Retinal pigment epithelial cell (primary cell): ENCODE measurements at regions not wholly inside any gene's neighbourhood (a gene's known extent, or its start where the extent isn't known, plus 50 kb on each side); places are given as distances from the start of the nearest gene placed in this dataset.
A peak's percentile ranks its signal among the peaks of the same experiment; 100 is the strongest.

Experiments used
- DNase-seq: peaks from one replicate; pipeline ENCODE4 v3.0.0-alpha.2; 2010; ENCODE audit warnings: low read depth
- H3K4me3 ChIP-seq: 2 replicates; pipeline ENCODE4 v1.5.1; 2011; ENCODE audit warnings: mild to moderate bottlenecking, low read length, control low read depth, moderate library complexity
- CTCF ChIP-seq: conservative IDR thresholded peaks from 2 replicates; pipeline ENCODE4 v1.5.1; 2011; ENCODE audit warnings: low read depth, low read length, control low read depth, inconsistent platforms

DNA sequence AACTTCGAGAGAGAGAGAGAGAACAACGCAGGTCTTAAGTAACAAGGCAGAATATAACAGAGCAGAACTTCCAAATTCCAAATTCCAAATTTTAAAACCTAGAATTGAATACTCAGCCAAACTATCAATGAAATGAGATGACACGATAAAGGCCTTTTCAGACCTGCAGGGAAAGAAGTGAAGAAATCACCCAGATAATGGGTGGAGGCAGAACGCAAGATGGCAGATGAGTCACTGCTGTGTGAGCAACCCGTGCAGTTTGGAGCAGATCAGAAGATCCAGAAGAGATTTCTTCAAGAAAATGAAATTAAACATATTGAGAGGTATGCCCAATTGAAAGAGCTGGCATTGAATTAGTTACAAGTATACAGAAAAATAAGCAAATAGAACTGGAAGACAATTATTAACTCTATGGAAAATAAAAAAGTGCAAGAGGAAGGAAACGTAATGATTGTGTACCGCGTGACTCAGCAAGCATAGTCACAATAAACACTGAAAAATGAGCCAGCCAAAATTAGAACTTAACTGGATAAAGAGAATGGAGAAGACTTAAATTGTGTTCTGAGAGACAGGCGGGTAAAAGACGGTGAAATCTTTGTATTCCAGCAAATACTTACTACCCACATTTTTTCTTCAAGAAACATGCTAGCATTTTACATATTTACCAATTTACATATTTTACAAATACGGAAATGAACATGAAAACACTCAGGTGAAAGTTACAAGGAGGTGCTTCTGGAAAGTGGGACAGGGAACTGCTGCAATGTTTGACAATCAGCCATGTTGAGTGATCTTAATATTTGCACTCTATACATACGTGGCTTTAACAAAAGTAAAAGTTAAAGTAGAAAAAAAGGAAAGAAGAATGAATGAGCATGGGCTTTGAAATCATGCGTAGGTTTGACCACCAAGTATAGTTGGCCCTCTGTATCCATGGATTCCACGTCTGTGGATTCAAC is 87.9 kb upstream of the CDYL start:
- H3K4me3 ChIP-seq: no peak overlapping the region
- no peak for TF ChIP-seq CTCF
- peak; percentile 10 for DNase-seq

- no peak overlapping the region for H3K4me3 ChIP-seq
- no peak for DNase-seq
- TF ChIP-seq CTCF: no peak
These were observed 88.6 kb upstream of the CDYL start for GRCh38 chr6:4687656-4687988.

DNA sequence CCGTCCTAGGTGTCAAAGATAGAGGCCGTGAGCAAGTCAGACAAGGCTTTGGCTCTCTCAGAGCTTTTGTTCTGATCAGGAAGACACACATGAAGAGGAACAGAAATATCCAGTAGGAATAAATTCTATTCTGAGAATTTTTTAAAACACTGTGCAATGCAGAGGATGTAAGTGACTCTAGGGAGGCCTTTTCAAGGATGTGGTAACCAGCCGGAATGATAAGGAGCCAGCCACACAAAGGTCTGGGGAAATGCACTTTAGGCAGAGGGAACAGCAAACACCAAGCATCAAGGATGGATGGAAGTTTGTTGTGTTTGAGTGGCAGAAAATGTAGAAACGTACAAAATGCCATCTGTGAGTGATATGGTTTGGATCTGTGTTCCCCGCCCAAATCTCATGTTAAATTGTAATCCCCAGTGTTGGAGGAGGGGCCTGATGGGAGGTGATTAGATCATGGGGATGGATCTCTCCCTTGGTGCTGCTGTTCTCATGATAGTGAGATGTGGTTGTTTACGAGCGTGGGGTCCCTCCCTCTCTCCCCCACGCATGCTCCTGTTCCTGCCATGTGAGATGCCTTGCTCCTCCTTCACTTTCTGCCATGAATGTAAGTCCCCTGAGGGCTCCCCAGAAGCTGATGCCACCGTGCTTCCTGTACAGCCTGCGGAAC is 93.6 kb upstream of the CDYL start:
- TF ChIP-seq CTCF: no peak
- DNase-seq: no peak
- H3K4me3 ChIP-seq: no peak overlapping the region

DNA sequence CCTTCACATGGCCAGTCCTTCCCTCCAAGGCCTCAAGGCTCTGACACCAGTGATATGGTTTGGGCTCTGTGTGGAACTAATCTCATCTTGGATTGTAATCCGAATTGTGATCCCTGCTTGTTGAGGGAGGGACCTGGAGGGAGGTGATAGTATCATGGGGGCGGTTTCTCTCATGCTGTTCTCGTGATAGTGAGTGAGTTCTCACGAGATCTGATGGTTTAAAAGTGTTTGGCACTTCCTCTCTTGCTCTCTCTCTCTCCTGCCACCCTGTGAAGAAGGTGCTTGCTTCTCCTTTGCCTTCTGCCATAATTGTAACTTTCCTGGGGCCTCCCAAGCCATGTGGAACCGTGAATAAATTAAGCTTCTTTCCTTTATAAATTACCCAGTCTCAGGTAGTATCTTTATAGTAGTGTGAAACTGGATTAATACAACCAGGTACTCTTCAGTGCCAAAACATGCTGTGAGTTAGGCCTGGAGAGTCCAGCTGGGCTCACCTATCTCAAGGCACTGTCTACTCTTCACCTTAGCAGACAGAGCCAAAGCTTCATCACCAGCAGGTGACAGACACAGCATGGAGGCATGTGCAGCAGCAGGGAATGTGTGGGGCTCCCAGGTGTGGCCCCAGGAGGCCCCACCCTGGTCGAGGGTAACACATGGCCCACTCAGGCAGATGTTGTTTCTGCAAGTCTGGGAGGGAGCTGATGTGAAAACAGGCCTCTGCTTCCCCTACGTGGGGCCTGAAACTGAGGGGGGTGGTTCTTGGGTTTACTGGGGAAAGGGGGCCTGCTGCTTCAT is 97.5 kb upstream of the CDYL start:
- H3K4me3 ChIP-seq: no peak overlapping the region
- DNase-seq: no peak
- TF ChIP-seq CTCF: no peak

DNA sequence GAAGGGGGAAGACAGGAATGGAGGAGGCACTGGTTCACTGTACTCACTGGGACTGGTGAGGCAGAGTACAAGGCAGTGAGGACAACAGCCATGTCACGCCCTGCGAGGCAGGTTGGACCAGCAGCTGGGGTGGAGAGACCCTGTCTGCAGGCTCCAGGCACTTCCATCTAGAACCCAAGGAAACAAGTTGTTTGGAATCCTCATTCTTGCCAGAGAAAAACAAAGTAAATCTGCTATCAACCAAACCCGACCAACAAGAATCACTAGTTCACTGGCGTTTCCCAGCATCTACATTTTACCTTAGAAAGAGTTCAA is 98.5 kb upstream of the CDYL start:
- no peak for DNase-seq
- no peak for TF ChIP-seq CTCF
- H3K4me3 ChIP-seq: no peak overlapping the region

GRCh38 chr6:4677011-4677750 is 99.0 kb upstream of the CDYL start:
- H3K4me3 ChIP-seq: no peak overlapping the region
- DNase-seq: no peak
- no peak for TF ChIP-seq CTCF
